Esophagus (tissue), 2 donors: ENCODE measurements at regions not wholly inside any gene's neighbourhood (a gene's known extent, or its start where the extent isn't known, plus 50 kb on each side); places are given as distances from the start of the nearest gene placed in this dataset.

ENCODE experiments used
- H3K27ac ChIP-seq, 2 donors: one replicate each; pipeline ENCODE4 v1.5.1; 2013; ENCODE audit warnings: low read depth in 2 of 2, mild to moderate bottlenecking in 2 of 2, inconsistent platforms in 1 of 2, low read length in 1 of 2, moderate library complexity in 1 of 2
- H3K27me3 ChIP-seq, 2 donors: one replicate each; pipeline ENCODE4 v1.6.1; 2013; ENCODE audit warnings: low read length in 2 of 2, control low read depth in 1 of 2, mild to moderate bottlenecking in 1 of 2; ENCODE audit not compliant: insufficient read depth in 2 of 2, control insufficient read depth in 1 of 2
- H3K36me3 ChIP-seq, 2 donors: one replicate each; pipeline ENCODE4 v1.6.1; 2013; ENCODE audit warnings: low read length in 1 of 2; ENCODE audit not compliant: control insufficient read depth in 2 of 2, insufficient read depth in 2 of 2
- H3K4me1 ChIP-seq, 2 donors: one replicate each; pipeline ENCODE4 v1.6.1; 2013; ENCODE audit warnings: low read length in 1 of 2; ENCODE audit not compliant: control insufficient read depth in 2 of 2, insufficient read depth in 2 of 2
- H3K4me3 ChIP-seq, 2 donors: one replicate each; pipeline ENCODE4 v1.5.1; 2013; ENCODE audit warnings: low read length in 2 of 2, mild to moderate bottlenecking in 2 of 2, low read depth in 1 of 2, moderate library complexity in 1 of 2
- H3K9me3 ChIP-seq, 2 donors: one replicate each; pipeline ENCODE4 v1.6.1; 2013; ENCODE audit warnings: mild to moderate bottlenecking in 2 of 2, low read depth in 1 of 2, low read length in 1 of 2, moderate library complexity in 1 of 2; ENCODE audit not compliant: control insufficient read depth in 2 of 2, insufficient read depth in 1 of 2
- WGBS, 2 donors: extraction: QIAGEN DNeasy Blood & Tissue Kit; methylation state at CpG; one replicate each; pipeline ENCODE4 v1.1.7; 2013; 5-methylcytosine and 5-hydroxymethylcytosine counted together
- donor health status: healthy with polysubstance abuse.
- donor health status: Bipolar disorder and iron deficiency.

DNA sequence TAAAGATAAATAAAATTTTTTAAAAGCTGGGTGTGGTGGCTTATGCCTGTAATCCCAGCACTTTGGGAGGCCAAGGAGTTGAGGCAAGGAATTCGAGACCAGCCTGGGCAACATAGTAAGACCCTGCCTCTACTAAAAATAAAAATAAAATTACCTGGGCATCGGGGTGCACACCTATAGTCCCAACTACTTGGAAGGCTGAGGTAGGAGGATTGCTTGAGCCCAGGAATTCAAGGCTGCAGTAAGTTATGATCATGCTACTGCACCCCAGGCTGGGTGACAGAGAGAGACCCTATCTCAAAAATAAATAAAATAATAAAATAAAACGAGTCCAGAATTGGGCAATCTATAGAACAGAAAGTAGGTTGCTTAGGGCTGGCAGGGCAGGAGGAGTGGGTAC is 228.7 kb downstream of the BCAS1 start:
- Histone ChIP-seq H3K4me3 (no peak overlapping the region), H3K36me3 (no peaks in the 10 kb centered on the region), H3K9me3 (no peaks in the 10 kb centered on the region), H3K4me1 (peaks cover 0 to 4% of the 10 kb centered on the region in 2 donors), H3K27ac (no peak overlapping the region), H3K27me3 (no peaks in the 10 kb centered on the region)
- 57 to 71% methylated on average over 3 of the region's 3 CpGs for WGBS, 2 donors

DNA sequence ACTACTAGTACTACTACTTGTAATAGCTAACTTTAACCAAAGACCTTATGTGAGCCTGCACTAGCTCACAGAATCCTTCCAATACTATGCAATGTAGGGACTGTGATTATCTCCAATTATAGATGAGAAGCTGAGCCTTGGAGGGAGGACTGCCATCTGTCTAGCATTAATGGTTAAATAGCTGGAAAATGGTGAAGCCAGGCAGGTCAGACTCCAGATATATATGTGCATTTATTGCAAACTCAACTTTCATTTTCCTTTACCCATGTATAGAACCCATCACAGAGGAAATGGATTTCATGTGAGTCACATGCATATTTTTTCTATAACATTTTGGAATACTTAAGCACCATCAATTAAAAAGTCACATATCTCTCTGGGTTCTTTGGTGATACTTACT is 229.9 kb downstream of the BCAS1 start:
- H3K4me1 ChIP-seq, result peaks cover 0 to 4% of the 10 kb centered on the region in 2 donors
- H3K36me3 ChIP-seq, result no peaks in the 10 kb centered on the region
- H3K4me3 ChIP-seq, result no peak overlapping the region
- no peak overlapping the region for H3K27ac ChIP-seq
- no peaks in the 10 kb centered on the region for H3K9me3 ChIP-seq
- H3K27me3 ChIP-seq, result no peaks in the 10 kb centered on the region

DNA sequence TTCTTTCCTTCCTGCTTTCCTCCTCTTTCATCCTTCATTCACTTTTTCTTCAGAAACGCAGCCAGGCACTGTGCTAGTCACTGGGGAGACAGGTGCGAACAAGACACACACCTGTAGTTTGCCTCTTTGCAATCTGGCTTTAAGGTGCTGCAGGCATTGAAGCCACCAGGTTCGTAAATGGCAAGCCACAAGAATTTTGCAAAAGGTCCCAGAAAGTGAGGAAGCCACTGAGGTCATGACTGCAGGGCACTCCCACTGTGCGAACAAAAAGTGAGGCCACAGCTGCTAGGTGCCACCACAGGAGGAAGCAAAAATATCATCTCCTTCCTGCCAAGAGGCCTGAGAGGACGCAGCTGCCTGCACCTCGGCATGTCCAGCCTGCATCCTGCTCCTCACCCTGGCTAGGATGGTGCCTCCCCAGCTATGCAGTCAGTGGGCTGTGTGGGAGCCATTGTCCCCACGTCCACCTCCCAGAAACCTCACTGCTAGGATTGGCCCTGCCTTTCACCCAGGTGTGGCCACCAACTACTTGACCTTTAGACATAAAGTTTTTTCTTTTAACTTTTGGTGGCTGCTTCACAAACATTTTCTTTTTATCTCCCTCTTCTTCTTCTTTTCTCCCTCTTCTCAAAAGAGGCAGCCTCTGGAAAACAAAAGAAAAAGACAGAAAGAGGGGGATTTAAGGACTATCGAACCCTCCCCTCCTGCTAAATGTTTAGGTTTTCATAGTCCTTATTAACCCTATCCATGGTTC is 230.8 kb downstream of the BCAS1 start:
- WGBS, 2 donors, result 60 to 71% methylated on average over 8 of the region's 8 CpGs
- Histone ChIP-seq H3K36me3 (no peaks in the 10 kb centered on the region), H3K27me3 (no peaks in the 10 kb centered on the region), H3K9me3 (no peaks in the 10 kb centered on the region), H3K4me3 (no peak overlapping the region), H3K4me1 (peaks cover 0 to 4% of the 10 kb centered on the region in 2 donors), H3K27ac (peak overlapping the region in 1 of 2 donors; percentile 65)

DNA sequence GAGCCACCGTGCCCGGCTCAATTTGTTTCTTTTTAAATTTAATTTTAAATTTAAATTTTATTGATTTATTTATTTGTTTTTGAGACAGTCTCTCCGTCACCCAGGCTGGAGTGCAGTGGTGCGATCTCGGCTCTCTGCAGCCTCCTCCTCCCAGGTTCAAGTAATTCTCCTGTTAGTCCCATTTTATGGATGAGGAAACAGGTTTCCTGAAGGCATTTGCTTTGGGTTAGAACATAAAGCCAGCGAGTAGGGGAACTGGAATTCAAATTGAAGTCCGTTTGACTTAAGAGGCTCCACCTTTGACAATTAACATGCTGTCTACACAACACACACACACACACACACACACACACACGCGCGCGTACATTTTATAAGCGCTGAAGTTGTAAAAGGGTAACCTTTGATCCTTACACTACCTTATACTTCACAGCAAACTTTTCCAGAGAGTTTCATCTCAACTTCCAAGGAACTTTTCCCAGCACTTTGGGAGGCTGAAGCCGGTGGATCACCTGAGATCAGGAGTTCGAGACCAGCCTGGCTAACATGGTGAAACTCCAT is 232.0 kb downstream of the BCAS1 start:
- 73 to 77% methylated on average over 14 of the region's 14 CpGs for WGBS, 2 donors
- Histone ChIP-seq H3K36me3 (no peaks in the 10 kb centered on the region), H3K4me1 (peaks cover 0 to 4% of the 10 kb centered on the region in 2 donors), H3K27ac (no peak overlapping the region), H3K27me3 (no peaks in the 10 kb centered on the region), H3K4me3 (no peak overlapping the region), H3K9me3 (no peaks in the 10 kb centered on the region)

DNA sequence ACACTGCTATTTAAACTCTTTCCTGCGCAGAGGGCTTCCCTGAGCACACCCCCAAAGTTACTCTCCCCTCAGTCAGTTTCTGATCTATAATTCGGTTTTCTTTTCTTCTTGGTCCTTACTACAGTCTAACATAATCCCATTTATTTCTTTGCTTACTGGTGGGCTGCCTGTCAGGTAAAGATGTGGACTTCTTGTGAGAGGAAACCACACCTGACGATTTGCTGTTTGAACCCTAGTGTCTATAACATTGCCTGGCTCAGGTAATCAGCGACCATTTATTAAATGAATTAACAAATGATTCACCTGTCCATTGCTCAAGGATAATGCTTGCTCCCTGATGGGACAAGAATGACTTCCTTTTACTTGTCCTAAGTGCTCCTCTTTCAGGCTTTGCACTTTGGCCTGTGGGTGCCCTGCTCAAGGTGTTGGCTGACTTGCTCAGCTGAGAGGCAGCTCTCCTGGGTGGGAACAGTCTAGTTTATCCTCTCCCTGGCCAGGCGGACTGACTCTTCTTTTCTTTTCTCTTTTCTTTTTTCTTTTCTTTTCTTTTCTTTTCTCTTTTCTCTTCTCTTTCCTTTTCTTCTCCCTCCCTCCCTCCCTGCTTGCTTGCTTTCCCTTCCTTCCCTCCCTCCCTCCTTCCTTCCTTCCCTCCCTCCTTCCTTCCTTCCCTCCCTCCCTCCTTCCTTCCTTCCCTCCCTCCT is 233.1 kb downstream of the BCAS1 start:
- Histone ChIP-seq H3K4me3 (no peak overlapping the region), H3K36me3 (no peaks in the 10 kb centered on the region), H3K27me3 (no peaks in the 10 kb centered on the region), H3K4me1 (peaks cover 0 to 4% of the 10 kb centered on the region in 2 donors), H3K27ac (no peak overlapping the region), H3K9me3 (no peaks in the 10 kb centered on the region)
- WGBS, 2 donors, result 84 to 92% methylated on average over 5 of the region's 5 CpGs

DNA sequence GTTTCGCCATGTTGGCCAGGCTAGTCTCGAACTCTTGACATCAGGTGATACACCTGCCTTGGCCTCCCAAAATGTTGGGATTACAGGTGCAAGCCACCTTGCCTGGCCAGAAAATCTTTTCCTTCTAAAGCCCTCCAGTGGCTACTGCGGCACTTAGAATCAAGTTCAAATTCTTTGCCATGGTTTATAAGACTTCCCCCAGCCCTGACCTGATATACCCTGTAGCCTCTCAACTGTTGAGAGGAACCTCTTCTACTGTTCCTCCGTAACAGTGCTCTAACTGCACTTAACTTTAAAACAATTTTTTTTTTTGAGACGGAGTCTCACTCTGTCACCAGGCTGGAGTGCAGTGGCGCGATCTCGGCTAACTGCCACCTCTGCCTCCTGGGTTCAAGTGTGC is 235.6 kb downstream of the BCAS1 start:
- Histone ChIP-seq H3K4me1 (peaks cover 0 to 4% of the 10 kb centered on the region in 2 donors), H3K9me3 (no peaks in the 10 kb centered on the region), H3K27me3 (no peaks in the 10 kb centered on the region), H3K4me3 (no peak overlapping the region), H3K27ac (no peak overlapping the region), H3K36me3 (no peaks in the 10 kb centered on the region)
- 94 to 97% methylated on average over 8 of the region's 8 CpGs for WGBS, 2 donors

DNA sequence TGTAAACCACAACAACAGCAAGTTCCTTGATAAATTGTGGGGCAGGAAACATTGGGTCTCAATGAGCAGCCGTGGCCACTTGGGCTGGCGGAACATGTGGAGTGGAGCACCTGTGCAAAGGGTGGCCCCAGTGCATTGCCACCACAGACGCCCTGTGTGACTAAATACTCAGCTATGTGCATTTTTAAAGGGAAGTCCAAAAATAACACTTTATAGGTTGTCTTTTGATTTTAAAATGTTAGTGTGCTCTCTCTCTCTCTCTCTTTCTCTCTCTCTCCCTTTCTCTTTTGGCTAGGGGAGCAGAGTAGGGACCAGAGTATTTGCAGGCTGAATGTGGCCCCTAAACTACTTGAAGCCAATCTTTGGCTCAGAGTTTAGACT is 236.3 kb downstream of the BCAS1 start:
- no peaks in the 10 kb centered on the region for H3K4me1 ChIP-seq
- H3K9me3 ChIP-seq, result no peaks in the 10 kb centered on the region
- no peak overlapping the region for H3K4me3 ChIP-seq
- WGBS, 2 donors, result 69 to 75% methylated on average over 3 of the region's 3 CpGs
- H3K27me3 ChIP-seq, result no peaks in the 10 kb centered on the region
- no peak overlapping the region for H3K27ac ChIP-seq
- H3K36me3 ChIP-seq, result no peaks in the 10 kb centered on the region

DNA sequence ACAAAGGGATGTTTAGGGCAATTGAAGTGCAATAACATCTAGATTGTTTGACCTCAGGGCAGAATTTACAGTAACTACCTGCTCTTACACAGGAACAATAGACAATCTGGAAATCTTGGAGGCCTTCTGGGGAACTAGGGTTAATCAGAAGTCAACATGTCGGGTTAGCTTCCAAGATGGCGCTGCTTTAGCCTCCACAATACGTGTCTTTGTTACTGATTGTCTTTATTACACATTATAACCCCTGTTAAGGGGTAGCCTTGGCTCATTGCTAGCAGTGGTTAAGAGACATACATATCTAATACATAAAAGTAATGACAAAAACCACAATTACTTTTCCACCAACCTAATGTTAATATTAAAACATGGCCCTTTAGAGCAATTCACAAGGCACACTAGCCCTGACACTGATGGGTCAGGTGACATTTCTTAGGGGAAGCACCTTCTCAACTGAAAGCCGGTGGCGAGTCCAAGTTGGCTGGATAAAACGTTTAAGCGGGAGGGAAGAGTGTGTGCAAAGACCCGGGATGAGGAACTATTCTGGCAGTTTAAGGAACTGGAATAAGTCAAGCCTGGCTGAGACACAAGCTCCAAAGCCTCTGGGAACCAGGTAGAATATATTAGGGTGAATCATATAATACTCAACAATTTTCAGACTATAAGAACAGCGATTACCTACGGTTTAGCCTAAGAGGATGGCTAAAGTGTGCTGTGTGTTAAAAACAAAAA is 236.9 kb downstream of the BCAS1 start:
- 66 to 70% methylated on average over 10 of the region's 10 CpGs for WGBS, 2 donors
- Histone ChIP-seq H3K27me3 (no peaks in the 10 kb centered on the region), H3K36me3 (no peaks in the 10 kb centered on the region), H3K4me1 (no peaks in the 10 kb centered on the region), H3K27ac (no peak overlapping the region), H3K4me3 (no peak overlapping the region), H3K9me3 (no peaks in the 10 kb centered on the region)

DNA sequence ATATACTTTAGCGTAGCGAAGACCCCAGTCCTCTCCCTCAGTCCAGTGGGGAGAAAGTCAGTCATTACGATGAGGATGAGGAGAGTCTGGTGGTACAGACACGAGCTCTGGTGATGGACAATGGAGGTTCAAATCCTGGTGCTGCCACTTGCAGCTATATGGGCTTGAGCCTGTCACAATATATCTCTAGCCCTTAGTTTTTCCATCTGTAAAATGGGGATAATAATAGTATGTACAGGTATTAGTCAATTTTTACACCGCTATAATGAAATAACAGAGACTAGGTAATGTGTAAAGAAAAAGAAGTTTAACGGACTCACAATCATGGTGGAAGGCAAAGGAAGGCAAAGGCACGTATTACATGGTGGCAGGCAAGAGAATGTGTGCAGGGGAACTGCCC is 237.9 kb downstream of the BCAS1 start:
- no peaks in the 10 kb centered on the region for H3K4me1 ChIP-seq
- H3K27ac ChIP-seq, result no peak overlapping the region
- 96 to 98% methylated on average over 7 of the region's 7 CpGs for WGBS, 2 donors
- no peaks in the 10 kb centered on the region for H3K27me3 ChIP-seq
- no peaks in the 10 kb centered on the region for H3K9me3 ChIP-seq
- H3K4me3 ChIP-seq, result no peak overlapping the region
- no peaks in the 10 kb centered on the region for H3K36me3 ChIP-seq
